ENCODE measurements at regions not wholly inside any gene's neighbourhood (a gene's known extent, or its start where the extent isn't known, plus 50 kb on each side); places are given as distances from the start of the nearest gene placed in this dataset.

- no peak for TF ChIP-seq CTCF (IDR thresholded peaks at IDR 0.05; ENCODE audit: extremely low read depth in 1 of 2, insufficient read depth in 1 of 2, low read depth in 1 of 2, low read length in 2 of 2)
- no peak for TF ChIP-seq POLR2A (IDR thresholded peaks at IDR 0.05; ENCODE audit: low read depth, low read length)
- no peak for TF ChIP-seq EZH2 (IDR thresholded peaks at IDR 0.05; ENCODE audit: borderline replicate concordance, low read depth, low read length, severe bottlenecking)
- no peak for TF ChIP-seq POLR2AphosphoS5 (IDR thresholded peaks at IDR 0.05; ENCODE audit: insufficient read depth, low read depth, low read length)
- no peak for TF ChIP-seq MYC (IDR thresholded peaks at IDR 0.05; ENCODE audit: low read depth, low read length)
- no peak for TF ChIP-seq MAX (IDR thresholded peaks at IDR 0.05; ENCODE audit: insufficient read depth, insufficient read length)
- TF ChIP-seq FOS (IDR thresholded peaks at IDR 0.05; ENCODE audit: borderline replicate concordance, insufficient read depth, low read length) = no peak
- TF ChIP-seq JUN (IDR thresholded peaks at IDR 0.05; ENCODE audit: borderline replicate concordance, insufficient read depth, insufficient read length, low read depth) = no peak
- TF ChIP-seq GATA2 (IDR thresholded peaks at IDR 0.05; ENCODE audit: insufficient read depth, insufficient read length, low read depth, low read length) = no peak
These were observed 178.3 kb upstream of the FBXL17 start for GRCh38 chr5:108560166-108560565.

Data from endothelial cell of umbilical vein (primary cell).